Mesendoderm (in vitro differentiated cells): ENCODE measurements at regions not wholly inside any gene's neighbourhood (a gene's known extent, or its start where the extent isn't known, plus 50 kb on each side); places are given as distances from the start of the nearest gene placed in this dataset.

ENCODE experiments used
- DNase-seq: peaks from one replicate; pipeline ENCODE4 v3.0.0; 2013
- H2AK5ac ChIP-seq: 2 replicates; pipeline ENCODE4 v1.6.1; 2013; ENCODE audit warnings: low read length, inconsistent platforms
- H2BK120ac ChIP-seq: 2 replicates; pipeline ENCODE4 v1.6.1; 2013; ENCODE audit warnings: low read depth, mild to moderate bottlenecking, low read length, moderate library complexity, mixed read lengths
- H2BK15ac ChIP-seq: replicated peaks from 2 replicates; pipeline ENCODE4 v1.6.1; 2013; ENCODE audit warnings: low read depth, mild to moderate bottlenecking, moderate library complexity
- H2BK5ac ChIP-seq: 2 replicates; pipeline ENCODE4 v1.6.1; 2013; ENCODE audit warnings: low read length, inconsistent platforms
- H3K18ac ChIP-seq: 2 replicates; pipeline ENCODE4 v1.6.1; 2013; ENCODE audit warnings: mild to moderate bottlenecking, low read length, mixed read lengths
- H3K23ac ChIP-seq: one replicate; pipeline ENCODE4 v1.6.1; 2013; ENCODE audit warnings: low read length
- H3K27ac ChIP-seq: 2 replicates; pipeline ENCODE4 v1.5.1; 2013; ENCODE audit warnings: low read depth, mild to moderate bottlenecking, inconsistent platforms, low read length, moderate library complexity
- H3K27me3 ChIP-seq: 2 replicates; pipeline ENCODE4 v1.6.1; 2013; ENCODE audit warnings: low read length, control low read depth, mild to moderate bottlenecking, inconsistent platforms; ENCODE audit not compliant: insufficient read depth, poor library complexity
- H3K36me3 ChIP-seq: 2 replicates; pipeline ENCODE4 v1.6.1; 2013; ENCODE audit warnings: low read length, inconsistent platforms; ENCODE audit not compliant: control insufficient read depth, insufficient read depth
- H3K4ac ChIP-seq: one replicate; pipeline ENCODE4 v1.6.1; 2013; ENCODE audit warnings: low read depth, mild to moderate bottlenecking, low read length, moderate library complexity
- H3K4me1 ChIP-seq: 2 replicates; pipeline ENCODE4 v1.6.1; 2013; ENCODE audit warnings: low read depth, low read length, inconsistent platforms; ENCODE audit not compliant: control insufficient read depth
- H3K4me2 ChIP-seq: 2 replicates; pipeline ENCODE4 v1.6.1; 2013; ENCODE audit warnings: low read length
- H3K4me3 ChIP-seq: 2 replicates; pipeline ENCODE4 v1.5.1; 2013; ENCODE audit warnings: mild to moderate bottlenecking, low read length
- H3K56ac ChIP-seq: one replicate; pipeline ENCODE4 v1.6.1; 2013; ENCODE audit warnings: low read length
- H3K79me1 ChIP-seq: 2 replicates; pipeline ENCODE4 v1.6.1; 2013; ENCODE audit warnings: low read length, inconsistent platforms
- H3K79me2 ChIP-seq: 2 replicates; pipeline ENCODE4 v1.6.1; 2013; ENCODE audit warnings: mild to moderate bottlenecking, low read length; ENCODE audit not compliant: control insufficient read depth, insufficient read depth
- H3K9ac ChIP-seq: 2 replicates; pipeline ENCODE4 v1.6.1; 2013; ENCODE audit warnings: low read length, inconsistent platforms
- H4K5ac ChIP-seq: one replicate; pipeline ENCODE4 v1.6.1; 2013; ENCODE audit warnings: low read length
- H4K8ac ChIP-seq: one replicate; pipeline ENCODE4 v1.6.1; 2013; ENCODE audit warnings: low read depth, mild to moderate bottlenecking, control low read depth, low read length, moderate library complexity
- WGBS: extraction: QIAGEN DNeasy Blood & Tissue Kit; methylation state at CpG from one replicate; pipeline ENCODE4 v1.1.7; 2013; ENCODE audit warnings: low lambda C conversion rate, missing lambda C conversion rate; ENCODE audit not compliant: insufficient coverage; ENCODE audit errors: extremely low coverage; 5-methylcytosine and 5-hydroxymethylcytosine counted together

DNA sequence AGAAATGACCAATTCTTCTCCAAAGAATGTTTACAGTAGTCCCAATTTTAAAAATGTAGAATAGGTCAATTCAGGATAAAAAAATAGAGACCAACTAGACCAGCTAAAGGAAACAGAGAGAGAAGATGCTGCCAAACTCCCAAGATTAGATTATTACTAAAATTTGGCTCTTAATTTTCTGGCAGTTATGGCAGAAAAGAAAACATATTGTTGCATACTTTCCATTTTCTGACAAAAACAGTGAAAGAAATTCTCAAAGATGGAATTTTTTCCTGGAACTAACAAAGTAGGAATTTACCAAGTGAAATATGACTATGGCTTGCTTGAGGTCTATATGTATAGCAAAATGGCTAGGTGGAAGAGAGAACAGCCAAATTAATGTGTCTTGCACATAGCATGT is 138.3 kb upstream of the STK17B start:
- Histone ChIP-seq H3K79me2 (no peaks in the 10 kb centered on the region), H3K4me2 (no peak overlapping the region), H3K18ac (no peak overlapping the region), H2BK5ac (no peak overlapping the region), H2BK120ac (no peak overlapping the region), H3K4ac (no peak overlapping the region), H3K56ac (no peak overlapping the region), H3K9ac (no peak overlapping the region), H2BK15ac (no peak overlapping the region), H3K27me3 (no peaks in the 10 kb centered on the region), H3K23ac (no peak overlapping the region), H3K4me1 (peaks cover 1% of the 10 kb centered on the region), H4K5ac (no peak overlapping the region), H4K8ac (no peak overlapping the region), H3K36me3 (no peaks in the 10 kb centered on the region), H3K27ac (no peak overlapping the region), H3K4me3 (no peak overlapping the region), H2AK5ac (no peak overlapping the region), H3K79me1 (no peaks in the 10 kb centered on the region)
- DNase-seq: no peak

DNA sequence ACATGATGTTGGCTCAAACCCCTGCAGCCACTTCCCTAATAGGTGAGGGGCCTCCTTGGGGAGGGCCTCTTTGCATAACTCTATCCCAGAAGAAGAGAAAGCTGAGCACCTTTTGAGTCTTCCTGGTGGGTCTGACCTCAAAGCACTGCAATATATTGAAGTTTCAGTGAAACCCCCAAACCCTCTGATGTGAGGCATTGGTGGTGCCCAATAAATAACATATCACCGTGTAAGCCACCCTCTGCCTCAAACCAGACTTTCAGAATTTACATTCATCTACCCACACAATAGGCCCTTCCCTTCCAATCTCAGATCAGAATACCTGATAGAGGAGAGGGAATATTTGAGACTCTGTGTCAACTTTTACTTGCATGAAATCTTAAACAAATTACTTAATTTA is 142.8 kb upstream of the STK17B start:
- no peak overlapping the region for H3K18ac ChIP-seq
- H4K5ac ChIP-seq: no peak overlapping the region
- H3K79me1 ChIP-seq: no peaks in the 10 kb centered on the region
- H3K4ac ChIP-seq: no peak overlapping the region
- no peak overlapping the region for H2BK120ac ChIP-seq
- no peaks in the 10 kb centered on the region for H3K36me3 ChIP-seq
- no peak overlapping the region for H3K23ac ChIP-seq
- H3K56ac ChIP-seq: no peak overlapping the region
- no peak overlapping the region for H3K4me2 ChIP-seq
- no peak overlapping the region for H2BK5ac ChIP-seq
- H3K9ac ChIP-seq: no peak overlapping the region
- H3K27me3 ChIP-seq: no peaks in the 10 kb centered on the region
- no peaks in the 10 kb centered on the region for H3K79me2 ChIP-seq
- no peak for DNase-seq
- no peak overlapping the region for H3K4me3 ChIP-seq
- H4K8ac ChIP-seq: no peak overlapping the region
- H2AK5ac ChIP-seq: no peak overlapping the region
- no peak overlapping the region for H2BK15ac ChIP-seq
- no peak overlapping the region for H3K27ac ChIP-seq
- peaks cover 4% of the 10 kb centered on the region for H3K4me1 ChIP-seq
- WGBS: no CpG with 5 or more reads among the region's 1 CpG

DNA sequence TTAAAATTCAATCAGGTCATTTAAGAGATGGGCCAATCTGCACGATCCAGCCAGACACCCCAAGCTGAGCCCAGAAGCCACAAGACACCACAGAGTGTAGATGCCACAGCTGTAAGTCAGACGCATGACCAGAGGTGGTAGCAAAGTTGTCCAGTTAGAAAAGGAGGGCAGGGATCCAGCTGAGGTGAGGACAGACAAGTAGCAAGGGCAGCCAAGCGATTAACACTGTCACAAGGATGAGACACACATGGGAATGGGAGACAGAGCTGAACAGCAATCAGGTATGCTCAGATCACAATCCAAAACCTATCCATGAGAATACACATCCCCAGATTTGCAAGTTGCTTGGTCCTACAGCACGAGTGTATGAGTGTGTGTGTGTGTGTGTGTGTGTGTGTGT is 143.4 kb upstream of the STK17B start:
- Histone ChIP-seq H2BK120ac (no peak overlapping the region), H3K4ac (no peak overlapping the region), H3K4me2 (no peak overlapping the region), H3K79me1 (no peaks in the 10 kb centered on the region), H2BK15ac (no peak overlapping the region), H3K79me2 (no peaks in the 10 kb centered on the region), H3K56ac (peak overlapping the region; percentile 34), H3K4me3 (no peak overlapping the region), H3K4me1 (peaks cover 4% of the 10 kb centered on the region), H2AK5ac (no peak overlapping the region), H3K9ac (no peak overlapping the region), H3K23ac (no peak overlapping the region), H3K18ac (no peak overlapping the region), H4K5ac (no peak overlapping the region), H4K8ac (no peak overlapping the region), H3K27ac (no peak overlapping the region), H3K27me3 (no peaks in the 10 kb centered on the region), H3K36me3 (no peaks in the 10 kb centered on the region), H2BK5ac (peak overlapping the region; percentile 55)
- peak; percentile 79 for DNase-seq
- no CpG with 5 or more reads among the region's 4 CpGs for WGBS

DNA sequence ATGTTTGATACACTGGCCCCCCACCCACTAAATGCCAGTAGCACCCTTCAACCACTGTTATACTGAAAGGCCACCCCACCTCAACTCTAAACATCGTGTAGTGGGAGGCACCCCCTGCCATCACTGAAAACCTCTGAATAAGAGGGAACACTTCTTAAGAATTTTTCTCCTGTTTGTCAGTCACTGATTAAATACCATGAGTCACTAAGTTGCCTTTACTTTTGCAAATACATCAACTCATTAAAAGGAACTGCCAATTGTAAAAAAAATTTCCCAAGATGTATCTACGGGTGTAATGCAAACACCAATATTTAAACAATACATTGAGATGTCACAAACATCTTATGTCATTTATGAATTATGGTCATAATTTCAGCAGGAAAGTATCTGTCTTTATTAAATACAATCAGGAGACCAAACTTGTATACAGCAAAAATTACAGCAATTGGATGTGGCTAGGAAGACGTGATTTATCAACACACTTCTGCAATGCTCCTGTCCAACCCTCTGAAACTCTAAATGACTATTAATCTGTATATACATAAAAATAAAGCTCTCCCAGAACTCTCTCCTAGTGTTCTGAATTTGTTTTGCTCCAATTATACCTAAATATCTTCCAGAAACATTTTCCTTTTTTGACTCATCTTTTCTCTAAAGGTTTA is 144.1 kb upstream of the STK17B start:
- Histone ChIP-seq H3K79me2 (no peaks in the 10 kb centered on the region), H2AK5ac (no peak overlapping the region), H3K79me1 (no peaks in the 10 kb centered on the region), H4K8ac (no peak overlapping the region), H3K27ac (no peak overlapping the region), H3K9ac (no peak overlapping the region), H3K18ac (no peak overlapping the region), H3K4me2 (no peak overlapping the region), H4K5ac (no peak overlapping the region), H3K27me3 (no peaks in the 10 kb centered on the region), H2BK120ac (no peak overlapping the region), H3K23ac (no peak overlapping the region), H3K4ac (no peak overlapping the region), H2BK15ac (no peak overlapping the region), H3K56ac (no peak overlapping the region), H2BK5ac (no peak overlapping the region), H3K4me3 (no peak overlapping the region), H3K36me3 (no peaks in the 10 kb centered on the region), H3K4me1 (peaks cover 4% of the 10 kb centered on the region)
- DNase-seq: no peak
- WGBS: no CpG with 5 or more reads among the region's 3 CpGs

DNA sequence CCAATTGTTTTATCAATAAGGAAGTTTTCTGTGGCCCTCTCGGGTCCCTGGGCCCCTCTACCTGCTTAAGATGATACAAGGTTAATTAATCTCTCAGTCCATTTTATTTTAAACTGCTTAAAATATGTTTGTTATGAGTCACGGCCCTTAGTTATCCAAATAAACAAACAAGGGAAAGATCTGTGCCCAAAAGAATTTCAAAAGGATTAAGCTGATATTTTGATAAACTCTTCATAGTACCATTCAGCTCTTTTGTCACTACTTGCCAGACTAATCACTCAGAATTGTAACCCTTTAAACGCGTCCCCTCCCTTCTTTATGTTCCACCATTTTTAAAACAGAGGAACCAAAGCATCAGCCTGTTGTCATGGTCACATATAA is 144.7 kb upstream of the STK17B start:
- H2BK120ac ChIP-seq: no peak overlapping the region

More for the DNA sequence above, 144.7 kb upstream of the STK17B start:
- Histone ChIP-seq H2AK5ac (no peak overlapping the region), H3K18ac (no peak overlapping the region), H3K36me3 (no peaks in the 10 kb centered on the region), H3K79me2 (no peaks in the 10 kb centered on the region), H4K5ac (no peak overlapping the region), H3K9ac (no peak overlapping the region), H3K23ac (no peak overlapping the region), H3K79me1 (no peaks in the 10 kb centered on the region), H3K4me2 (no peak overlapping the region), H2BK15ac (no peak overlapping the region), H3K4me1 (peaks cover 4% of the 10 kb centered on the region), H2BK5ac (no peak overlapping the region), H3K27me3 (no peaks in the 10 kb centered on the region), H4K8ac (no peak overlapping the region), H3K4me3 (no peak overlapping the region), H3K56ac (no peak overlapping the region), H3K27ac (no peak overlapping the region), H3K4ac (no peak overlapping the region)
- no CpG with 5 or more reads among the region's 4 CpGs for WGBS
- no peak for DNase-seq
